GM23248 (cell line): ENCODE measurements at regions not wholly inside any gene's neighbourhood (a gene's known extent, or its start where the extent isn't known, plus 50 kb on each side); places are given as distances from the start of the nearest gene placed in this dataset.

Experiments
- EZH2 ChIP-seq: fragments of 200-600 bp; sonication (generic); IDR thresholded peaks from 2 replicates; pipeline ENCODE4 v1.6.1; 2018; ENCODE audit warnings: antibody characterized with exemption, mild to moderate bottlenecking; ENCODE audit not compliant: insufficient read depth, poor library complexity, severe bottlenecking
- EZH2phosphoT487 ChIP-seq: fragments of 200-600 bp; sonication (generic); IDR thresholded peaks from 2 replicates; pipeline ENCODE4 v1.6.1; 2018; ENCODE audit warnings: antibody characterized with exemption, moderate library complexity, mild to moderate bottlenecking, low read depth; ENCODE audit not compliant: insufficient read depth

- TF ChIP-seq EZH2 (no peak), EZH2phosphoT487 (no peak)
Observed at GRCh38 chr2:16371751-16372150, 293.9 kb downstream of the CYRIA start.
